ENCODE measurements at regions not wholly inside any gene's neighbourhood (a gene's known extent, or its start where the extent isn't known, plus 50 kb on each side); places are given as distances from the start of the nearest gene placed in this dataset.

DNA sequence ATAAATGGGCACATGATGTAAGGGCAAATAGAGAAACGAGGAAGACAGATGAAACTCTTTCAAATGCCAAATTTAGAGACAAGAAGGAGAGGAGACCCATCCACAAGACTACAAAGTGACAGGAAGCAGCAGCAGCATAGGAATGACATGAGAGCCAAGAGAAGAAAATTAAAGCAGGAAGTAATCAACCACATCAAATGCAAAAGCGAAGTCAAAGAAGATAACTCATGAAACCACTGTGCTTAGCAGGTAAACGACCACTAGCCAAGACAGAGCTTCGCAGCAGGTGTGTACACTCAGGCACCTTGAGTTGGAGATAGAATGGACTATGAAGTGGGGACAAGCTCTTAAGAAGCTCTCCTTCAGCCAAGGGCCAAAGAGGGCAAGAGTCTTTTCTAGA lies 64.1 kb downstream of the KLF12 start:
- TF ChIP-seq, protein P1, sequence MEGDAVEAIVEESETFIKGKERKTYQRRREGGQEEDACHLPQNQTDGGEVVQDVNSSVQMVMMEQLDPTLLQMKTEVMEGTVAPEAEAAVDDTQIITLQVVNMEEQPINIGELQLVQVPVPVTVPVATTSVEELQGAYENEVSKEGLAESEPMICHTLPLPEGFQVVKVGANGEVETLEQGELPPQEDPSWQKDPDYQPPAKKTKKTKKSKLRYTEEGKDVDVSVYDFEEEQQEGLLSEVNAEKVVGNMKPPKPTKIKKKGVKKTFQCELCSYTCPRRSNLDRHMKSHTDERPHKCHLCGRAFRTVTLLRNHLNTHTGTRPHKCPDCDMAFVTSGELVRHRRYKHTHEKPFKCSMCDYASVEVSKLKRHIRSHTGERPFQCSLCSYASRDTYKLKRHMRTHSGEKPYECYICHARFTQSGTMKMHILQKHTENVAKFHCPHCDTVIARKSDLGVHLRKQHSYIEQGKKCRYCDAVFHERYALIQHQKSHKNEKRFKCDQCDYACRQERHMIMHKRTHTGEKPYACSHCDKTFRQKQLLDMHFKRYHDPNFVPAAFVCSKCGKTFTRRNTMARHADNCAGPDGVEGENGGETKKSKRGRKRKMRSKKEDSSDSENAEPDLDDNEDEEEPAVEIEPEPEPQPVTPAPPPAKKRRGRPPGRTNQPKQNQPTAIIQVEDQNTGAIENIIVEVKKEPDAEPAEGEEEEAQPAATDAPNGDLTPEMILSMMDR (IDR thresholded peaks at IDR 0.05), result no peak

DNA sequence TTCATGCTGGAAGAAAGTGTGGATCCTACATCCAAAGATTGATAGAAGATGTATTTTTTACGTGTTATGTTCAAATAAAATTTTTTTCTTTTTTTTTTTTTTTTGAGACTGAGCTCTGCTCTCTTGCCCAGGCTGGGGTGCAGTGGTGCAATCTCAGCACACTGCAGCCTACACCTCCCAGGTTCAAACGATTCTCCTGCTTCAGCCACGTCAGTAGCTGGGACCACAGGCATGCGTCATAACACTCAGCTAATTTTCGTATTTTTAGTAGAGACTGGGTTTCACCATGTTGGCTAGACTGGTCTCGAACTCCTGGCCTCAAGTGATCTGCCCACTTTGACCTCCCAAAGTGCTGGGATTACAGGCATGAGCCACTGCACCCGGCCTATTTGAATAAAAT lies 65.7 kb downstream of the KLF12 start:
- TF ChIP-seq, protein P1 (IDR thresholded peaks at IDR 0.05), result no peak

DNA sequence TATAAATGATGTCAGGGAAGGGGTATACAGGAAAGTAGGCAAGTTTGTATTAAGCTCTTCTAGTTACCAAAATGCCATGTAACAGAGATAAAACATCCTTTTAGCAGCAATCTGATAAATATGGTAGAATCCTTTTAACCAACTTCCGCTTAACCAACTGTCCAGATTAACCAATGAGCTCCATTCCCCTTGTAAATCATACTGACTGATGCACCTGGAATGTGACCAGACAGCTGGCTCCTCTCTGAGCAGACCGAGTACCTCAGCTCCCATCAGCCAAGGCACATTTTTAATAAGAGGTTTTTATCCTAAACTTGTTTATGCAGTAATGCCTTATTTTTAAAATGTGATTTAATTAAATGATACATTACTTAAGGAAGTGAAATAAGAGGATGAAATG lies 66.4 kb downstream of the KLF12 start:
- TF ChIP-seq, protein P1 (IDR thresholded peaks at IDR 0.05), result no peak

DNA sequence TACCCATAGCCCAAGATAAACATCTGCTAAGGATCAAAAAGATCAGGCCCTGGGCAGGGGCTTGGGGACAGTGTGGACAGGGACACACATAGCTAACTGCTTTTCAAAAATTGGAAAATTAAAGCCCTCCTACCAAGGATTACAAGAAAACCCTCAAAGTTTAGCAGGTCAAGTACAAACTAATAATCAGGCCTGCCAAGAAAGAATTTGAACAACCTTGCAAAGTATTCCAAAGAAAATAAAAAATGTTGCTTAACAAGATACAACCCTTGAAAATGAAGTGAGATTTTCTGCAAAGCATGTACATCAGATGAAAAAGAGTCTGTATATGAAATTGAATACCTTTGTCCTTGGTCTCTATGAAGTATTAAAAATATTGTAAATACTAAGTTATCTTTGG lies 67.3 kb downstream of the KLF12 start:
- TF ChIP-seq, protein P1 (IDR thresholded peaks at IDR 0.05), result no peak

DNA sequence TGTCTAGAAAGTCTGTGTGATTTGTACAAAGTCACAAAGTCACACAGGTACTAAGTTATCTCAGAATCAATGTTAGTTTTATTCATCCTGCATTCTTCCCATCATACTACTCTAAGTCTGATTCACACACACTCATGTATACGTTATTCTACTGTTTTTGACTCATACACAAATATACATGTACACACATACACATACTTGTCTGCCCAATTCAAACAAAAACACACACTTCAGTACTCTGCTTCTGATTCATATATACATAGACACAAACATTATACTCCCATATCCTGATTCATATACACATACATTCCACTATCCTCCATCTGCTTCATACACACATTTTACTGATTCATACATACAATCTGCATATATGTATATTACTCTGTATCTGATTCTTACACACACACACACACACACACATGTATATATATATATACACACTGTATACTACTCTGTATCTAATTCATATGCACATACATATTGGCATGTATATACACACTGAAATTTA lies 69.3 kb downstream of the KLF12 start:
- TF ChIP-seq, protein P1 (IDR thresholded peaks at IDR 0.05), result no peak

DNA sequence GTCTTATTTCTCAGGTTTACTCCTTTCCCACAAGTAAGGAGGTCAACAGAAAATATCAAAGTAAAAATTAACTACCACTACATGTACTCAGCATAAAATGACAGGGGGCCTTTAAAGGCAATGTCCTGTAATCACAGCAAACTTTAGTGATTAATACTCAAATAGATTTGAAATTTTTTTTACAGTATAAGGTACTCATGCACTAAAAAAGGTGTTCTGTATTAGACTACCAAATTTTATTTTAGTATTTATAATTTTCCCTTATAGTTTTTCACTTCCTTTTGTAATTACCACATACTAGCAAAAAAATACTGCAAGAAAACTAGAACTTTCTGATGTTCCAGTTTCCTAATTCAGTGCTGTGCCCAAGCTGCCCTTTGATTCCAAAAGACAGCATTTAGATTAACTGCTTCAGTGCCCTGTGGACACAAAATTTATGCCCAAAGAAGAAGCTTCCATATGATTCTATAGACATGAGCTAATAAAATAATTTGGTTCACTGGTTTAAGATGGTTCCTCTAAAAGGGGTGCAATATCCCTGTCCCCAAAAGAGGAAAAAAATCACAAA lies 70.6 kb downstream of the KLF12 start:
- TF ChIP-seq, protein P1 (IDR thresholded peaks at IDR 0.05), result no peak

DNA sequence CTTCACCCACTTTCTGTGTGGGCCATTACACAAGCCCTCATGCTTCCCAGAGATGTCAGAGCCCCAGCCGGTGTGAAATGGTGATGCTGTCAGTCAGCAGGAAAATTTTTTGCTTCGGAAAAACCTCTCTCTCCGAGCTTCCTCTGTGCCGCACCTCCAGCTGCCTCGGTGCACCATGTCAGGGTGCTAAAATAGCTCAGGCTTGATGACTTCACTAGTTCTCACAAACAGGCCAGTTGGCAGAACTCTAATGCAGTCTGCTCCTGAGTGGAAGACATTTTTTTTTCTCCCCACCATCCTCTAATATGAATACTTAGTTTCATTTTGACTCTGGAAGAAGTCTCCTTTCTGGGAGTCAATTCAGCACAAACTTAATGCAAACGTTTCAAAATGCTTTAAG lies 71.3 kb downstream of the KLF12 start:
- TF ChIP-seq, protein P1 (IDR thresholded peaks at IDR 0.05), result no peak

All from LNCAP (cell line).